K562 (cell line): ENCODE measurements at regions not wholly inside any gene's neighbourhood (a gene's known extent, or its start where the extent isn't known, plus 50 kb on each side); places are given as distances from the start of the nearest gene placed in this dataset.

ENCODE experiments used
- AFF4 ChIP-seq: sonication (generic); formaldehyde crosslinking; IDR thresholded peaks from 2 replicates; pipeline ENCODE4 v1.8.0; 2023; ENCODE audit warnings: mild to moderate bottlenecking, missing genetic modification reagents
- BRCA1 ChIP-seq, 2 experiments: fragments of 450-650 bp in 1 of 2; sonication (generic) in 1 of 2; formaldehyde crosslinking in 1 of 2; IDR thresholded peaks; 2 replicates each; pipeline versions ENCODE4 v1.5.0 to v1.6.1; 2017 to 2020; ENCODE audit warnings: mild to moderate bottlenecking in 1 of 2, missing genetic modification reagents in 1 of 2
- CTCF ChIP-seq, 3 experiments: IDR thresholded peaks in 2 of 3; conservative IDR thresholded peaks in 1 of 3; 2 replicates each; pipeline ENCODE4 v1.5.1; 2011 to 2012; ENCODE audit warnings: low read length in 3 of 3, mild to moderate bottlenecking in 3 of 3, control low read depth in 2 of 3, improper control_type of control experiment in 1 of 3, inconsistent platforms in 1 of 3, low read depth in 1 of 3, mixed read lengths in 1 of 3, moderate library complexity in 1 of 3; ENCODE audit not compliant: insufficient read depth in 2 of 3
- EZH2 ChIP-seq: IDR thresholded peaks from 2 replicates; pipeline ENCODE4 v1.6.1; 2012; ENCODE audit warnings: low read depth, mild to moderate bottlenecking, inconsistent platforms, low read length, borderline replicate concordance
- KAT2B ChIP-seq: IDR thresholded peaks from one replicate; pipeline ENCODE4 v1.6.1; 2012; ENCODE audit warnings: low read depth, mild to moderate bottlenecking, control low read depth, inconsistent platforms, low read length, moderate library complexity
- KDM4B ChIP-seq, 2 experiments: fragments of 450-650 bp in 1 of 2; sonication (generic) in 1 of 2; IDR thresholded peaks; 2 replicates each; pipeline ENCODE4 v1.6.1; 2016 to 2017; ENCODE audit warnings: borderline replicate concordance in 2 of 2, antibody characterized with exemption in 1 of 2, low read depth in 1 of 2, mild to moderate bottlenecking in 1 of 2
- MCM7 ChIP-seq, 2 experiments: fragments of 450-650 bp; IDR thresholded peaks; 2 replicates each; pipeline ENCODE4 v1.6.1; 2016 to 2018
- MYNN ChIP-seq, 2 experiments: sonication (generic); formaldehyde crosslinking in 1 of 2; IDR thresholded peaks; 2 replicates each; pipeline versions ENCODE4 v1.5.0 to v1.6.1; 2016 to 2020; ENCODE audit warnings: antibody characterized with exemption in 1 of 2, missing genetic modification reagents in 1 of 2
- NCOA1 ChIP-seq: fragments of 450-650 bp; IDR thresholded peaks from 2 replicates; pipeline ENCODE4 v1.6.1; 2016; ENCODE audit warnings: low read depth
- NFRKB ChIP-seq: fragments of 450-650 bp; IDR thresholded peaks from 2 replicates; pipeline ENCODE4 v1.6.1; 2016; ENCODE audit warnings: low read depth
- REST ChIP-seq, 2 experiments: fragments of 450-650 bp; formaldehyde crosslinking in 1 of 2; IDR thresholded peaks; 2 replicates each; pipeline versions ENCODE4 v1.4.0 to v1.6.1; 2014 to 2020; ENCODE audit warnings: mild to moderate bottlenecking in 2 of 2, borderline replicate concordance in 1 of 2, low read depth in 1 of 2
- ZNF316 ChIP-seq: fragments of 450-650 bp; IDR thresholded peaks from 2 replicates; pipeline ENCODE4 v1.6.1; 2016

- TF ChIP-seq CTCF (IDR thresholded peaks at IDR 0.05 in 2 of 3, conservative IDR thresholded peaks at IDR 0.05 in 1 of 3; ENCODE audit: insufficient read depth in 2 of 3, low read depth in 1 of 3, low read length in 3 of 3) (no peak), KAT2B (no peak), NFRKB (no peak), BRCA1 (IDR thresholded peaks at IDR 0.05) (no peak), BRCA1 (CRISPR knock-in tag; IDR thresholded peaks at IDR 0.05) (no peak), REST (IDR thresholded peaks at IDR 0.05; ENCODE audit: borderline replicate concordance) (no peak), REST (CRISPR knock-in tag; IDR thresholded peaks at IDR 0.05; ENCODE audit: low read depth) (no peak), MYNN (IDR thresholded peaks at IDR 0.05) (no peak), MYNN (CRISPR knock-in tag; IDR thresholded peaks at IDR 0.05) (no peak), EZH2 (no peak), MCM7 (IDR thresholded peaks at IDR 0.05) (no peak), KDM4B (IDR thresholded peaks at IDR 0.05; ENCODE audit: borderline replicate concordance in 2 of 2, low read depth in 1 of 2) (no peak), NCOA1 (no peak), AFF4 (CRISPR knock-in tag) (no peak), ZNF316 (no peak)
Measured at GRCh38 chr7:55304018-55304762, 60.9 kb upstream of the LANCL2 start.
